Astrocyte (in vitro differentiated cells and primary cell): ENCODE measurements at regions not wholly inside any gene's neighbourhood (a gene's known extent, or its start where the extent isn't known, plus 50 kb on each side); places are given as distances from the start of the nearest gene placed in this dataset.

ENCODE experiments used
- EZH2 ChIP-seq: IDR thresholded peaks from 2 replicates; pipeline ENCODE4 v1.6.1; 2012; ENCODE audit warnings: mild to moderate bottlenecking, low read length, inconsistent platforms; ENCODE audit not compliant: insufficient read depth
- TF ChIP-seq, protein P1 (sequence below): IDR thresholded peaks from 2 replicates; pipeline ENCODE4 v1.5.1; 2011; ENCODE audit warnings: low read depth, mild to moderate bottlenecking, inconsistent platforms, low read length, moderate library complexity; ENCODE audit not compliant: insufficient read depth

DNA sequence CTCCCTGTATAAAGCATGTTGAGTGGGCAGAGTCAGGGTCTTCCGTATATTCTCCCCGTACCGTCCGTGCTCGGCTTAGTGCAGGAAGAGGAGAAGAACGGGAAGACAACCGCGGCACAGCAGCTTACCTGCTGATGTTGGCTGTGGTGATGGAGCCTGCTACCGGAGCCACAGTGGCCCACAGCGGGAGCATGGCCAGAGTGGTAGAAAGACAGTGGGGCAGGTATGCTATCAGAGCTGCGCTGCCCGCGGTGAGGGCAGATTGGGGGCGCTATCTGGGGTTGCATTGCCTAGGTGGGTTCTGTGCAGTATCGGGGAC lies 120.7 kb upstream of the VPREB1 start:
- TF ChIP-seq, protein P1, sequence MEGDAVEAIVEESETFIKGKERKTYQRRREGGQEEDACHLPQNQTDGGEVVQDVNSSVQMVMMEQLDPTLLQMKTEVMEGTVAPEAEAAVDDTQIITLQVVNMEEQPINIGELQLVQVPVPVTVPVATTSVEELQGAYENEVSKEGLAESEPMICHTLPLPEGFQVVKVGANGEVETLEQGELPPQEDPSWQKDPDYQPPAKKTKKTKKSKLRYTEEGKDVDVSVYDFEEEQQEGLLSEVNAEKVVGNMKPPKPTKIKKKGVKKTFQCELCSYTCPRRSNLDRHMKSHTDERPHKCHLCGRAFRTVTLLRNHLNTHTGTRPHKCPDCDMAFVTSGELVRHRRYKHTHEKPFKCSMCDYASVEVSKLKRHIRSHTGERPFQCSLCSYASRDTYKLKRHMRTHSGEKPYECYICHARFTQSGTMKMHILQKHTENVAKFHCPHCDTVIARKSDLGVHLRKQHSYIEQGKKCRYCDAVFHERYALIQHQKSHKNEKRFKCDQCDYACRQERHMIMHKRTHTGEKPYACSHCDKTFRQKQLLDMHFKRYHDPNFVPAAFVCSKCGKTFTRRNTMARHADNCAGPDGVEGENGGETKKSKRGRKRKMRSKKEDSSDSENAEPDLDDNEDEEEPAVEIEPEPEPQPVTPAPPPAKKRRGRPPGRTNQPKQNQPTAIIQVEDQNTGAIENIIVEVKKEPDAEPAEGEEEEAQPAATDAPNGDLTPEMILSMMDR, result no peak
- TF ChIP-seq EZH2, result no peak
